Osteoblast (primary cell): ENCODE measurements at regions not wholly inside any gene's neighbourhood (a gene's known extent, or its start where the extent isn't known, plus 50 kb on each side); places are given as distances from the start of the nearest gene placed in this dataset.

ENCODE experiments used
- DNase-seq: peaks from one replicate; pipeline ENCODE4 v3.0.0; 2011; ENCODE audit warnings: low spot score, mixed read lengths; ENCODE audit not compliant: insufficient read length; ENCODE audit errors: missing footprints
- H2AFZ ChIP-seq: 2 replicates; pipeline ENCODE4 v1.6.0; 2011; ENCODE audit warnings: mild to moderate bottlenecking, low read length
- H3K27ac ChIP-seq: 2 replicates; pipeline ENCODE4 v1.5.1; 2011; ENCODE audit warnings: mild to moderate bottlenecking, low read depth, low read length, moderate library complexity
- H3K27me3 ChIP-seq: 2 replicates; pipeline ENCODE4 v1.6.0; 2012; ENCODE audit warnings: mild to moderate bottlenecking, control low read depth, inconsistent platforms, low read length, moderate library complexity; ENCODE audit not compliant: insufficient read depth
- H3K36me3 ChIP-seq: 2 replicates; pipeline ENCODE4 v1.5.1; 2011; ENCODE audit warnings: mild to moderate bottlenecking, low read length, control low read depth, moderate library complexity; ENCODE audit not compliant: insufficient read depth
- H3K4me1 ChIP-seq: 2 replicates; pipeline ENCODE4 v1.5.1; 2011; ENCODE audit warnings: mild to moderate bottlenecking, low read length, control low read depth, moderate library complexity; ENCODE audit not compliant: insufficient read depth
- H3K4me2 ChIP-seq: 2 replicates; pipeline ENCODE4 v1.6.0; 2011; ENCODE audit warnings: mild to moderate bottlenecking, low read length; ENCODE audit not compliant: insufficient read depth
- H3K4me3 ChIP-seq: fragments of 200-600 bp; sonication (generic); 3 replicates; pipeline ENCODE4 v1.5.1; 2012; ENCODE audit warnings: mild to moderate bottlenecking, low read length, inconsistent platforms; ENCODE audit not compliant: insufficient read depth
- H3K79me2 ChIP-seq: 2 replicates; pipeline ENCODE4 v1.6.0; 2012; ENCODE audit warnings: mild to moderate bottlenecking, low read length, control low read depth, inconsistent platforms; ENCODE audit not compliant: insufficient read depth
- H3K9me3 ChIP-seq: 2 replicates; pipeline ENCODE4 v1.5.1; 2011; ENCODE audit warnings: low read depth, low read length, control low read depth
- H4K20me1 ChIP-seq: 2 replicates; pipeline ENCODE4 v1.6.0; 2012; ENCODE audit warnings: mild to moderate bottlenecking, low read length, control low read depth; ENCODE audit not compliant: insufficient read depth
- CTCF ChIP-seq: IDR thresholded peaks from 2 replicates; pipeline ENCODE4 v1.5.1; 2011; ENCODE audit warnings: mild to moderate bottlenecking, low read depth, low read length, moderate library complexity; ENCODE audit errors: extremely low read depth

- Histone ChIP-seq H3K4me1 (no peaks in the 10 kb centered on the region), H3K4me3 (no peak overlapping the region), H2AFZ (no peak overlapping the region), H3K4me2 (no peak overlapping the region), H3K79me2 (no peaks in the 10 kb centered on the region), H3K27ac (no peak overlapping the region), H4K20me1 (peaks cover 30% of the 10 kb centered on the region), H3K36me3 (no peaks in the 10 kb centered on the region), H3K27me3 (no peaks in the 10 kb centered on the region), H3K9me3 (no peaks in the 10 kb centered on the region)
- DNase-seq: no peak
- TF ChIP-seq CTCF: no peak
Observed at GRCh38 chr16:85475233-85475632, 137.9 kb upstream of the GSE1 start.

DNA sequence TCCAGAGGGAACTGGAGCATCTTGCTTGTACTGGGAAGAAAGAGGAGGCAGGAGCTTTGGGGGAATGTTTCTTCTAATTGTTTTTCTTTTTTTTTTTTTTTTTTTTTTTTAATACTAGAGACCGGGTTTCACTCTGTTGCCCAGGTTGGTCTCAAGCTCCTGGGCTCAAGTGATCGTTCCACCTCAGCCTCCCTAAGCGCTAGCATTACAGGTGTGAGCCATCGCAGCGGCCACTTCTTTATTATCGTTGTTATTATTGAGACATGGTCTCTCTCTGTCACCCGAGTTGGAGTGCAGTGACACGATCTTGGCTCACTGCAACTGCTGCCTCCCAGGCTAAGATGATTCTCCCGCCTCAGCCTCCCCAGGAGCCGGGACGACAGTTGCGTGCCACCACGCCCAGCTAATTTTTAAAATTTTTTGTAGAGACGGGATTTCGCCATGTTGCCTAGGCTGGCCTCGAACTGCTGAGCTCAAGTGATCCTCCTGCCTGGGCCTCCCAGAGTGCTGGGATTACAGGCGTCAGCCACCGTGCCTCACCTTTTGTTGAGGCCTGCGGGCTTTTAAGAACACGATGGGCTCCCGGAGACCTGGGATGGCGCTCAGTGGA lies 137.3 kb upstream of the GSE1 start:
- H4K20me1 ChIP-seq: peaks cover 33% of the 10 kb centered on the region
- no peaks in the 10 kb centered on the region for H3K4me1 ChIP-seq
- TF ChIP-seq CTCF: no peak
- H3K36me3 ChIP-seq: no peaks in the 10 kb centered on the region
- no peaks in the 10 kb centered on the region for H3K27me3 ChIP-seq
- H3K27ac ChIP-seq: no peak overlapping the region
- H3K4me3 ChIP-seq: no peak overlapping the region
- no peak overlapping the region for H3K4me2 ChIP-seq
- no peak overlapping the region for H2AFZ ChIP-seq
- no peaks in the 10 kb centered on the region for H3K9me3 ChIP-seq
- no peaks in the 10 kb centered on the region for H3K79me2 ChIP-seq
- no peak for DNase-seq

- no peak overlapping the region for H3K4me2 ChIP-seq
- H3K27me3 ChIP-seq: no peaks in the 10 kb centered on the region
- DNase-seq: no peak
- no peaks in the 10 kb centered on the region for H3K9me3 ChIP-seq
- peaks cover 32% of the 10 kb centered on the region for H4K20me1 ChIP-seq
- no peaks in the 10 kb centered on the region for H3K79me2 ChIP-seq
- TF ChIP-seq CTCF: no peak
- no peak overlapping the region for H3K4me3 ChIP-seq
- no peaks in the 10 kb centered on the region for H3K36me3 ChIP-seq
- H3K27ac ChIP-seq: no peak overlapping the region
- H3K4me1 ChIP-seq: no peaks in the 10 kb centered on the region
- no peak overlapping the region for H2AFZ ChIP-seq
Observed at GRCh38 chr16:85476389-85476788, 136.7 kb upstream of the GSE1 start.

DNA sequence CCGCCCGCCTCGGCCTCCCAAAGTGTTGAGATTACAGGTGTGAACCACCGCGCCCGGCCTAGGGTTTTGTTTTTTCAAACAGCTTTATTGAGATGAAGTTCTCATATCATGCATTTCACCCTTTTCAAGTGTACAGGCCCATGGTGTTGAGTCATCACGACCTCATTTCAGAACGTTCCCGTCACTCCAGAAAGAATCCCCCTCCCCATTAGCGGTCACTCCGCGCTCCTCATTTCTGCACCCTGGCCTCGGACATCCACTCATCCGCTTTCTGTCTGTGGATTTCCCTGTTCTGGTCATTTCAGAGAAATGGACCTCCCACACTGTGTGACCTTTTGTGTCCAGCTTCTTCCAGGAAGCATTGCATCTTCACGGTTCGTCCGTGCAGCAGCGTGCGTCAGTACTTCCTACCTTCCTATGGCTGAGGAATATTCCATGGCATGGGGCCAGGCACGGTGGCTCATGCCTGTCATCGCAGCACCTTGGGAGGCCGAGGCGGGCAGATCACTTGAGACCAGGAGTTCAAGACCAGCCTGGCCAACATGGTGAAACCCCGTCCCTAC lies 135.2 kb upstream of the GSE1 start:
- H3K79me2 ChIP-seq: no peaks in the 10 kb centered on the region
- peaks cover 20% of the 10 kb centered on the region for H4K20me1 ChIP-seq
- no peaks in the 10 kb centered on the region for H3K4me1 ChIP-seq
- no peak for TF ChIP-seq CTCF
- no peak overlapping the region for H3K27ac ChIP-seq
- H2AFZ ChIP-seq: no peak overlapping the region
- H3K9me3 ChIP-seq: no peaks in the 10 kb centered on the region
- H3K36me3 ChIP-seq: no peaks in the 10 kb centered on the region
- DNase-seq: no peak
- H3K4me2 ChIP-seq: no peak overlapping the region
- H3K27me3 ChIP-seq: no peaks in the 10 kb centered on the region
- H3K4me3 ChIP-seq: no peak overlapping the region
